Neural cell (in vitro differentiated cells): ENCODE measurements at regions not wholly inside any gene's neighbourhood (a gene's known extent, or its start where the extent isn't known, plus 50 kb on each side); places are given as distances from the start of the nearest gene placed in this dataset.

Experiments used
- H2AFZ ChIP-seq: fragments of 200-600, 300-800 bp; sonication (generic), shearing (Covaris generic); 2 replicates; pipeline ENCODE4 v1.6.0; 2014; ENCODE audit warnings: low read depth, mild to moderate bottlenecking, antibody characterized with exemption, low read length, moderate library complexity
- H3F3A ChIP-seq: fragments of 200-600 bp; shearing (Covaris generic); 2 replicates; pipeline ENCODE4 v1.6.1; 2016; ENCODE audit warnings: mild to moderate bottlenecking, moderate library complexity, mixed read lengths, antibody characterized with exemption, low read length; ENCODE audit not compliant: insufficient read depth, poor library complexity, severe bottlenecking
- H3K27ac ChIP-seq: fragments of 200-600, 300-800 bp; sonication (generic), shearing (Covaris generic); 2 replicates; pipeline ENCODE4 v1.5.1; 2014; ENCODE audit warnings: mild to moderate bottlenecking, low read length, moderate library complexity
- H3K27me3 ChIP-seq: fragments of 300-800, 200-600 bp; sonication (generic), shearing (Covaris generic); 2 replicates; pipeline ENCODE4 v1.6.0; 2014; ENCODE audit warnings: mild to moderate bottlenecking, low read depth, low read length, moderate library complexity; ENCODE audit not compliant: insufficient read depth
- H3K36me3 ChIP-seq: fragments of 300-800, 200-600 bp; sonication (generic), shearing (Covaris generic); 2 replicates; pipeline ENCODE4 v1.5.1; 2014; ENCODE audit warnings: mild to moderate bottlenecking, antibody characterized with exemption, low read length, moderate library complexity; ENCODE audit not compliant: insufficient read depth
- H3K4me2 ChIP-seq: fragments of 300-800, 200-600 bp; sonication (generic), shearing (Covaris generic); 2 replicates; pipeline ENCODE4 v1.6.0; 2014; ENCODE audit warnings: mild to moderate bottlenecking, low read length
- H3K4me3 ChIP-seq: fragments of 300-800, 200-600 bp; sonication (generic), shearing (Covaris generic); 2 replicates; pipeline ENCODE4 v1.5.1; 2014; ENCODE audit warnings: mild to moderate bottlenecking, low read length, moderate library complexity
- H3K79me2 ChIP-seq: fragments of 200-600 bp; shearing (Covaris generic); replicated peaks from 2 replicates; pipeline ENCODE4 v1.6.0; 2014; ENCODE audit warnings: mild to moderate bottlenecking, low read length, moderate library complexity; ENCODE audit not compliant: insufficient read depth
- H3K9ac ChIP-seq: fragments of 300-800, 200-600 bp; sonication (generic), shearing (Covaris generic); 2 replicates; pipeline ENCODE4 v1.6.1; 2016; ENCODE audit warnings: mild to moderate bottlenecking, low read length, mixed read lengths
- H3K9me2 ChIP-seq: fragments of 200-600 bp; shearing (Covaris generic); 2 replicates; pipeline ENCODE4 v1.6.1; 2016; ENCODE audit warnings: mild to moderate bottlenecking, low read length, mixed read lengths; ENCODE audit not compliant: insufficient read depth
- H3K9me3 ChIP-seq: fragments of 200-600, 300-800 bp; sonication (generic), shearing (Covaris generic); 2 replicates; pipeline ENCODE4 v1.6.1; 2016; ENCODE audit warnings: mild to moderate bottlenecking, mixed run types, low read length, moderate library complexity, mixed read lengths
- H4K20me1 ChIP-seq: fragments of 200-600 bp; shearing (Covaris generic); 2 replicates; pipeline ENCODE4 v1.6.1; 2016; ENCODE audit warnings: mild to moderate bottlenecking, mixed run types; ENCODE audit not compliant: insufficient read depth
- EP300 ChIP-seq: fragments of 450-650 bp; conservative IDR thresholded peaks from 2 replicates; pipeline ENCODE4 v1.6.1; 2014; ENCODE audit warnings: antibody characterized with exemption, mild to moderate bottlenecking, moderate library complexity; ENCODE audit not compliant: poor library complexity, severe bottlenecking
- EZH2 ChIP-seq: fragments of 200-600, 300-800 bp; shearing (Covaris generic), sonication (generic); IDR thresholded peaks from 2 replicates; pipeline ENCODE4 v1.6.1; 2014; ENCODE audit warnings: antibody characterized with exemption, low read length, borderline replicate concordance, mild to moderate bottlenecking; ENCODE audit not compliant: insufficient read depth, poor library complexity, severe bottlenecking
- MXI1 ChIP-seq: fragments of 450-650 bp; conservative IDR thresholded peaks from 2 replicates; pipeline ENCODE4 v1.6.1; 2014; ENCODE audit warnings: antibody characterized with exemption, mild to moderate bottlenecking; ENCODE audit not compliant: poor library complexity, severe bottlenecking
- POLR2AphosphoS5 ChIP-seq: IDR thresholded peaks from 2 replicates; pipeline ENCODE4 v1.6.1; 2012
- RAD21 ChIP-seq: fragments of 450-650 bp; conservative IDR thresholded peaks from 2 replicates; pipeline ENCODE4 v1.6.1; 2014; ENCODE audit warnings: antibody characterized with exemption, mild to moderate bottlenecking, moderate library complexity
- SMC3 ChIP-seq: fragments of 450-650 bp; conservative IDR thresholded peaks from 2 replicates; pipeline ENCODE4 v1.6.1; 2014; ENCODE audit warnings: antibody characterized with exemption, mild to moderate bottlenecking, moderate library complexity; ENCODE audit not compliant: poor library complexity
- TF ChIP-seq, protein P1 (sequence below): IDR thresholded peaks from 2 replicates; pipeline ENCODE4 v1.6.1; 2012; ENCODE audit warnings: borderline replicate concordance
- TF ChIP-seq, protein P2 (sequence below): fragments of 450-650 bp; IDR thresholded peaks from 2 replicates; pipeline ENCODE4 v1.5.1; 2014; ENCODE audit warnings: antibody characterized with exemption, mild to moderate bottlenecking, moderate library complexity; ENCODE audit not compliant: poor library complexity, severe bottlenecking

DNA sequence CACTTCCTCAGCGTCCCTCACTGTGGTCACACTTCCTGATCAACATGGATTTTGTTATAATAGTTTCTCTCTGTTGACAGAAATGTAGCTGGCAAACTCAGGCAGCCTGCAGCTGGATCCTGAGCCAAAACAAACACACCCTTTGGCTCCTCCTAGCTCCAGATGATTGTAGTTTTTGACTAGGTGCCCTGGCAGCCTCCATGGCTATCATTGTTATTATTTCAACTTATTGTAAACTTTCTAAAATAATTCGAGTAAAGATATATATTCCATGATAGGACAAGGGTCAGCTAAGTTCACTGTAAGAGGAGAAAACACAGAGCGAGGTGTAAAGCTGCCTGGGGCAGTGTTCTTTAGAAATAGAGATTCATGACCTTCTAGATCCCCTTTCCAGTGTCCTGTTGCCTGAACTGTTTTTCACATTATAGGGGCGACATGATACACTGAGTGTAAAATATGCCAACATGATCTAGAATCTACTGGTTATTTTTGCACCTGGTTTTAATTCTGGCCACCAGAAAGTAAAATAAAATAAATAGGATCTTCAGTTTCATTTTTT lies 98.2 kb upstream of the HDGFL1 start:
- Histone ChIP-seq H3K36me3 (no peaks in the 10 kb centered on the region), H3K4me2 (no peak overlapping the region), H4K20me1 (no peaks in the 10 kb centered on the region), H3K79me2 (no peaks in the 10 kb centered on the region), H2AFZ (no peak overlapping the region), H3K27ac (no peak overlapping the region), H3K27me3 (no peaks in the 10 kb centered on the region), H3K4me3 (no peak overlapping the region), H3K9me2 (no peaks in the 10 kb centered on the region), H3K9me3 (no peaks in the 10 kb centered on the region), H3F3A (no peaks in the 10 kb centered on the region), H3K9ac (no peak overlapping the region)
- TF ChIP-seq EP300 (no peak), MXI1 (no peak), EZH2 (no peak), RAD21 (no peak), POLR2AphosphoS5 (no peak)
- TF ChIP-seq, protein P1, sequence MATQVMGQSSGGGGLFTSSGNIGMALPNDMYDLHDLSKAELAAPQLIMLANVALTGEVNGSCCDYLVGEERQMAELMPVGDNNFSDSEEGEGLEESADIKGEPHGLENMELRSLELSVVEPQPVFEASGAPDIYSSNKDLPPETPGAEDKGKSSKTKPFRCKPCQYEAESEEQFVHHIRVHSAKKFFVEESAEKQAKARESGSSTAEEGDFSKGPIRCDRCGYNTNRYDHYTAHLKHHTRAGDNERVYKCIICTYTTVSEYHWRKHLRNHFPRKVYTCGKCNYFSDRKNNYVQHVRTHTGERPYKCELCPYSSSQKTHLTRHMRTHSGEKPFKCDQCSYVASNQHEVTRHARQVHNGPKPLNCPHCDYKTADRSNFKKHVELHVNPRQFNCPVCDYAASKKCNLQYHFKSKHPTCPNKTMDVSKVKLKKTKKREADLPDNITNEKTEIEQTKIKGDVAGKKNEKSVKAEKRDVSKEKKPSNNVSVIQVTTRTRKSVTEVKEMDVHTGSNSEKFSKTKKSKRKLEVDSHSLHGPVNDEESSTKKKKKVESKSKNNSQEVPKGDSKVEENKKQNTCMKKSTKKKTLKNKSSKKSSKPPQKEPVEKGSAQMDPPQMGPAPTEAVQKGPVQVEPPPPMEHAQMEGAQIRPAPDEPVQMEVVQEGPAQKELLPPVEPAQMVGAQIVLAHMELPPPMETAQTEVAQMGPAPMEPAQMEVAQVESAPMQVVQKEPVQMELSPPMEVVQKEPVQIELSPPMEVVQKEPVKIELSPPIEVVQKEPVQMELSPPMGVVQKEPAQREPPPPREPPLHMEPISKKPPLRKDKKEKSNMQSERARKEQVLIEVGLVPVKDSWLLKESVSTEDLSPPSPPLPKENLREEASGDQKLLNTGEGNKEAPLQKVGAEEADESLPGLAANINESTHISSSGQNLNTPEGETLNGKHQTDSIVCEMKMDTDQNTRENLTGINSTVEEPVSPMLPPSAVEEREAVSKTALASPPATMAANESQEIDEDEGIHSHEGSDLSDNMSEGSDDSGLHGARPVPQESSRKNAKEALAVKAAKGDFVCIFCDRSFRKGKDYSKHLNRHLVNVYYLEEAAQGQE: no peak

DNA sequence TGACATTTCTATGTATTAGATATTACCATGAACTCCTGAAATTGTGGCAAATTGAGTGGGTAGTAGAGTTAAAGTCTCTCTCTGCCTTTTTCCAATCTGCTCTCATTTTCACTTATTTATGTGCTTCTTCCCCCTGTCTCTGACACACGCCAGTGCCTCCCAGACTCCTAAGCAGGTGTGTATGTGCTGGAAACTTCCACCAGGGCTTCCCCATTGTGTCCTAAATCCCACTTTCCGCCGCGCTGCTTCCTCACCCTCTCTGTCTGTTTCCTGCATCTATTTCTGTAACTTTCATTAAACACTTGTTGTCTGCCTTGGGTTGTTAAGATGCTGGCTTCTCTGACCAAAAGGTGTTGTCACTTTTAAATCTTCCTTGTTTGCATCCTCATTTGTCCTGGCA lies 97.6 kb upstream of the HDGFL1 start:
- H4K20me1 ChIP-seq: no peaks in the 10 kb centered on the region
- no peaks in the 10 kb centered on the region for H3K79me2 ChIP-seq
- TF ChIP-seq MXI1 (no peak), RAD21 (no peak), EZH2 (no peak)
- no peak overlapping the region for H2AFZ ChIP-seq
- no peak overlapping the region for H3K4me2 ChIP-seq
- H3K9me3 ChIP-seq: no peaks in the 10 kb centered on the region
- no peaks in the 10 kb centered on the region for H3K36me3 ChIP-seq
- H3K9me2 ChIP-seq: no peaks in the 10 kb centered on the region
- no peaks in the 10 kb centered on the region for H3F3A ChIP-seq
- H3K27me3 ChIP-seq: no peaks in the 10 kb centered on the region
- H3K27ac ChIP-seq: no peak overlapping the region
- no peak overlapping the region for H3K4me3 ChIP-seq
- no peak overlapping the region for H3K9ac ChIP-seq

DNA sequence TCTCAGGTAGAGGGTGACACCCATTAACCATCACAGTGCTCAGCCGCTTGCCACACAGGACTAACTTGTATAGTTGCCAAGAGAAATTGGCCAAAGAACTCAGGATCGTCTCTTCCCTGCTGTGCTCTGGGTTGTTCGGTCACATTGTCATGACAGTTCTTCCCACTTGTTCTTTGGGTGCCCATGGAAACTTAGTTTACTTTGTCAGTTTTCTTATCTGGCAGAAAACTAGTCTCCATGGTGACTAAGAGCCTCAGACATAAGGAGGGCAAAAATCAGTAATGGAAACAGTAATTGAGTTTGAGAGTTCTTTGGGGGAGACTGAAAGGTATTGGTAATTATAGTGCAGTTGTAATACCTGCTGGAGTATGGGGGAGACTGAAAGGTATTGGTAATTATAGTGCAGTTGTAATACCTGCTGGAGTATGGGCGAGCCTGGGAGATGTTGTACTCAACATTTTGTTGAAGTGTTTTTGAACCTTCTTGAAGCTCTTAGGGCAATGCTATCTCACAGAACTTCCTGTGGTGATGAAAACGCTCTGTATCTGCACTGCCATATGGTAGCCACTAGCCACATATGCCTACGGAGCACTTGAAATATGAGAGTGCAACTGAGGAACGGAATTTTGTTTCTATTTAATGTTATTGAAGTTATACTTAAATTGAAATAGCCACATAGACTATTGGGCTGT lies 95.2 kb upstream of the HDGFL1 start:
- no peaks in the 10 kb centered on the region for H3K79me2 ChIP-seq
- H3K9me3 ChIP-seq: no peaks in the 10 kb centered on the region
- H3K27me3 ChIP-seq: no peaks in the 10 kb centered on the region
- H3K9me2 ChIP-seq: no peaks in the 10 kb centered on the region
- no peaks in the 10 kb centered on the region for H3F3A ChIP-seq
- H2AFZ ChIP-seq: no peak overlapping the region
- no peak overlapping the region for H3K4me3 ChIP-seq
- no peak overlapping the region for H3K4me2 ChIP-seq
- no peak for TF ChIP-seq EZH2
- TF ChIP-seq SMC3: no peak
- TF ChIP-seq, protein P2, sequence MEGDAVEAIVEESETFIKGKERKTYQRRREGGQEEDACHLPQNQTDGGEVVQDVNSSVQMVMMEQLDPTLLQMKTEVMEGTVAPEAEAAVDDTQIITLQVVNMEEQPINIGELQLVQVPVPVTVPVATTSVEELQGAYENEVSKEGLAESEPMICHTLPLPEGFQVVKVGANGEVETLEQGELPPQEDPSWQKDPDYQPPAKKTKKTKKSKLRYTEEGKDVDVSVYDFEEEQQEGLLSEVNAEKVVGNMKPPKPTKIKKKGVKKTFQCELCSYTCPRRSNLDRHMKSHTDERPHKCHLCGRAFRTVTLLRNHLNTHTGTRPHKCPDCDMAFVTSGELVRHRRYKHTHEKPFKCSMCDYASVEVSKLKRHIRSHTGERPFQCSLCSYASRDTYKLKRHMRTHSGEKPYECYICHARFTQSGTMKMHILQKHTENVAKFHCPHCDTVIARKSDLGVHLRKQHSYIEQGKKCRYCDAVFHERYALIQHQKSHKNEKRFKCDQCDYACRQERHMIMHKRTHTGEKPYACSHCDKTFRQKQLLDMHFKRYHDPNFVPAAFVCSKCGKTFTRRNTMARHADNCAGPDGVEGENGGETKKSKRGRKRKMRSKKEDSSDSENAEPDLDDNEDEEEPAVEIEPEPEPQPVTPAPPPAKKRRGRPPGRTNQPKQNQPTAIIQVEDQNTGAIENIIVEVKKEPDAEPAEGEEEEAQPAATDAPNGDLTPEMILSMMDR: no peak
- no peak for TF ChIP-seq EP300
- no peak for TF ChIP-seq POLR2AphosphoS5
- no peak for TF ChIP-seq MXI1
- no peaks in the 10 kb centered on the region for H3K36me3 ChIP-seq
- no peaks in the 10 kb centered on the region for H4K20me1 ChIP-seq
- H3K9ac ChIP-seq: no peak overlapping the region
- H3K27ac ChIP-seq: no peak overlapping the region
